Loucy (cell line): ENCODE measurements at regions not wholly inside any gene's neighbourhood (a gene's known extent, or its start where the extent isn't known, plus 50 kb on each side); places are given as distances from the start of the nearest gene placed in this dataset.

Source experiments
- CTCF ChIP-seq: fragments of 200-600 bp; sonication (generic); conservative IDR thresholded peaks from 2 replicates; pipeline ENCODE4 v1.5.1; 2014; ENCODE audit warnings: mild to moderate bottlenecking, antibody characterized with exemption, low read length
- EZH2phosphoT487 ChIP-seq: fragments of 200-600 bp; IDR thresholded peaks from 2 replicates; pipeline ENCODE4 v1.6.1; 2018; ENCODE audit warnings: antibody characterized with exemption, mild to moderate bottlenecking, moderate library complexity, borderline replicate concordance

GRCh38 chr18:77918730-77919129, 669.1 kb downstream of the GALR1 start:
- TF ChIP-seq CTCF, result no peak
- TF ChIP-seq EZH2phosphoT487, result no peak
